HL-60 (cell line): ENCODE measurements at regions not wholly inside any gene's neighbourhood (a gene's known extent, or its start where the extent isn't known, plus 50 kb on each side); places are given as distances from the start of the nearest gene placed in this dataset.

ENCODE experiments used
- CTCF ChIP-seq: IDR thresholded peaks from one replicate; pipeline ENCODE4 v1.5.1; 2011; ENCODE audit warnings: low read length, control low read depth, inconsistent platforms; ENCODE audit not compliant: insufficient read depth
- GABPA ChIP-seq: IDR thresholded peaks from 2 replicates; pipeline ENCODE4 v1.6.1; 2012; ENCODE audit warnings: low read depth
- POLR2AphosphoS5 ChIP-seq: IDR thresholded peaks from 2 replicates; pipeline ENCODE4 v1.6.1; 2012; ENCODE audit warnings: low read depth
- SPI1 ChIP-seq: IDR thresholded peaks from 2 replicates; pipeline ENCODE4 v1.6.1; 2012; ENCODE audit warnings: low read depth, mild to moderate bottlenecking, borderline replicate concordance
- TF ChIP-seq, protein P1 (sequence below): IDR thresholded peaks from 2 replicates; pipeline ENCODE4 v1.6.1; 2012; ENCODE audit warnings: low read depth; ENCODE audit not compliant: insufficient replicate concordance

GRCh38 chrX:39161611-39162255 lies 360.5 kb downstream of the MID1IP1 start:
- TF ChIP-seq CTCF, result no peak
- no peak for TF ChIP-seq POLR2AphosphoS5
- TF ChIP-seq GABPA, result no peak
- TF ChIP-seq, protein P1, sequence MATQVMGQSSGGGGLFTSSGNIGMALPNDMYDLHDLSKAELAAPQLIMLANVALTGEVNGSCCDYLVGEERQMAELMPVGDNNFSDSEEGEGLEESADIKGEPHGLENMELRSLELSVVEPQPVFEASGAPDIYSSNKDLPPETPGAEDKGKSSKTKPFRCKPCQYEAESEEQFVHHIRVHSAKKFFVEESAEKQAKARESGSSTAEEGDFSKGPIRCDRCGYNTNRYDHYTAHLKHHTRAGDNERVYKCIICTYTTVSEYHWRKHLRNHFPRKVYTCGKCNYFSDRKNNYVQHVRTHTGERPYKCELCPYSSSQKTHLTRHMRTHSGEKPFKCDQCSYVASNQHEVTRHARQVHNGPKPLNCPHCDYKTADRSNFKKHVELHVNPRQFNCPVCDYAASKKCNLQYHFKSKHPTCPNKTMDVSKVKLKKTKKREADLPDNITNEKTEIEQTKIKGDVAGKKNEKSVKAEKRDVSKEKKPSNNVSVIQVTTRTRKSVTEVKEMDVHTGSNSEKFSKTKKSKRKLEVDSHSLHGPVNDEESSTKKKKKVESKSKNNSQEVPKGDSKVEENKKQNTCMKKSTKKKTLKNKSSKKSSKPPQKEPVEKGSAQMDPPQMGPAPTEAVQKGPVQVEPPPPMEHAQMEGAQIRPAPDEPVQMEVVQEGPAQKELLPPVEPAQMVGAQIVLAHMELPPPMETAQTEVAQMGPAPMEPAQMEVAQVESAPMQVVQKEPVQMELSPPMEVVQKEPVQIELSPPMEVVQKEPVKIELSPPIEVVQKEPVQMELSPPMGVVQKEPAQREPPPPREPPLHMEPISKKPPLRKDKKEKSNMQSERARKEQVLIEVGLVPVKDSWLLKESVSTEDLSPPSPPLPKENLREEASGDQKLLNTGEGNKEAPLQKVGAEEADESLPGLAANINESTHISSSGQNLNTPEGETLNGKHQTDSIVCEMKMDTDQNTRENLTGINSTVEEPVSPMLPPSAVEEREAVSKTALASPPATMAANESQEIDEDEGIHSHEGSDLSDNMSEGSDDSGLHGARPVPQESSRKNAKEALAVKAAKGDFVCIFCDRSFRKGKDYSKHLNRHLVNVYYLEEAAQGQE, result no peak
- TF ChIP-seq SPI1, result no peak
